ENCODE measurements at regions not wholly inside any gene's neighbourhood (a gene's known extent, or its start where the extent isn't known, plus 50 kb on each side); places are given as distances from the start of the nearest gene placed in this dataset.

GRCh38 chr7:149622444-149623210 lies 125.0 kb upstream of the ZNF746 start (continued):
- TF ChIP-seq, protein P1, sequence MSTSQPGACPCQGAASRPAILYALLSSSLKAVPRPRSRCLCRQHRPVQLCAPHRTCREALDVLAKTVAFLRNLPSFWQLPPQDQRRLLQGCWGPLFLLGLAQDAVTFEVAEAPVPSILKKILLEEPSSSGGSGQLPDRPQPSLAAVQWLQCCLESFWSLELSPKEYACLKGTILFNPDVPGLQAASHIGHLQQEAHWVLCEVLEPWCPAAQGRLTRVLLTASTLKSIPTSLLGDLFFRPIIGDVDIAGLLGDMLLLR (CRISPR knock-in tag; IDR thresholded peaks at IDR 0.05) = no peak
- TF ChIP-seq, protein P2, sequence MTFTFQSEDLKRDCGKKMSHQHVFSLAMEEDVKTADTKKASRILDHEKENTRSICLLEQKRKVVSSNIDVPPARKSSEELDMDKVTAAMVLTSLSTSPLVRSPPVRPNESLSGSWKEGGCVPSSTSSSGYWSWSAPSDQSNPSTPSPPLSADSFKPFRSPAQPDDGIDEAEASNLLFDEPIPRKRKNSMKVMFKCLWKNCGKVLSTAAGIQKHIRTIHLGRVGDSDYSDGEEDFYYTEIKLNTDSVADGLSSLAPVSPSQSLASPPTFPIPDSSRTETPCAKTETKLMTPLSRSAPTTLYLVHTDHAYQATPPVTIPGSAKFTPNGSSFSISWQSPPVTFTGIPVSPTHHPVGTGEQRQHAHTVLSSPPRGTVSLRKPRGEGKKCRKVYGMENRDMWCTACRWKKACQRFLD (CRISPR knock-in tag; IDR thresholded peaks at IDR 0.05; ENCODE audit: borderline replicate concordance) = no peak
- no peak for TF ChIP-seq ZNF720 (CRISPR knock-in tag; IDR thresholded peaks at IDR 0.05)
- no peak for TF ChIP-seq TFAP4 (IDR thresholded peaks at IDR 0.05; ENCODE audit: borderline replicate concordance, low read depth)
- TF ChIP-seq ZBTB7B (CRISPR knock-in tag; IDR thresholded peaks at IDR 0.05) = no peak
- TF ChIP-seq RNF2 (conservative IDR thresholded peaks at IDR 0.05; ENCODE audit: low read depth) = no peak
- TF ChIP-seq FOXK1 (CRISPR knock-in tag; IDR thresholded peaks at IDR 0.05; ENCODE audit: borderline replicate concordance, low read depth) = no peak
- TF ChIP-seq U2AF1 (optimal IDR thresholded peaks at IDR 0.05; ENCODE audit: low read depth, low read length) = no peak

GRCh38 chr7:149621776-149622175 lies 124.2 kb upstream of the ZNF746 start:
- ChIA-PET POLR2A (no interaction called here), CTCF (ENCODE audit: low intra/inter-chr PET ratio, low total read pairs) (no interaction called here)
- ATAC-seq (no peak), FAIRE-seq (no peak), DNase-seq (ENCODE audit: low spot score) (no peak)
- peaks cover 21 to 46% of the 10 kb centered on the region in 2 experiments for H3K36me3 ChIP-seq (replicated peaks in 1 of 2; ENCODE audit: control insufficient read depth in 1 of 2, insufficient read depth in 2 of 2, low read length in 2 of 2)
- H4K20me1 ChIP-seq (ENCODE audit: insufficient read depth, low read length) = peaks cover 16% of the 10 kb centered on the region
- in situ Hi-C loops (cut with HindIII; ENCODE audit: extremely low pct_ligation_motif_present, low pct_unique_long_range_greater_than_20kb) = no loop called here
- no peaks in the 10 kb centered on the region for H3K27me3 ChIP-seq (ENCODE audit: control insufficient read depth in 1 of 2, insufficient read depth in 2 of 2, low read length in 2 of 2)
- WGBS (ENCODE audit: low lambda C conversion rate) = 93% methylated on average over 7 of the region's 7 CpGs
- H3K4me3 ChIP-seq (replicated peaks in 1 of 3; ENCODE audit: insufficient read depth in 1 of 3, low read depth in 2 of 3, low read length in 3 of 3) = no peak overlapping the region
- no TSS peak for BruUV-seq (replicated peaks)
- no peak overlapping the region for H2AFZ ChIP-seq (ENCODE audit: low read length)
- intact Hi-C loops (cut with micrococcal nuclease; ENCODE audit: unreplicated experiment) = loop anchor here (5.0 to 10.0 kb wide), 2 partner anchors 73 to 199 kb away; no protein-coding TSS in a partner anchor
- no peak overlapping the region for H3K9ac ChIP-seq (ENCODE audit: insufficient read depth, low read depth, low read length)
- H3K79me2 ChIP-seq (ENCODE audit: insufficient read depth, low read length) = peaks cover 23% of the 10 kb centered on the region
- H3K27ac ChIP-seq (ENCODE audit: extremely low read length, insufficient read depth, low read length) = no peak overlapping the region
- TF ChIP-seq NFKBIZ (CRISPR knock-in tag; IDR thresholded peaks at IDR 0.05) (no peak), PHF20 (CRISPR knock-in tag; IDR thresholded peaks at IDR 0.05) (no peak), SALL1 (CRISPR knock-in tag; IDR thresholded peaks at IDR 0.05) (no peak), ELF4 (CRISPR knock-in tag; IDR thresholded peaks at IDR 0.05; ENCODE audit: borderline replicate concordance) (no peak), ZNF552 (CRISPR knock-in tag; IDR thresholded peaks at IDR 0.05; ENCODE audit: borderline replicate concordance) (no peak), HCFC1 (IDR thresholded peaks at IDR 0.05; ENCODE audit: low read depth, low read length) (no peak), TFAP4 (IDR thresholded peaks at IDR 0.05; ENCODE audit: borderline replicate concordance, low read depth) (no peak), KDM2A (CRISPR knock-in tag; IDR thresholded peaks at IDR 0.05; ENCODE audit: borderline replicate concordance, low read depth) (no peak)
- H3K9me3 ChIP-seq (ENCODE audit: low read length) = no peaks in the 10 kb centered on the region
- peaks cover 14% of the 10 kb centered on the region for H3K4me1 ChIP-seq (ENCODE audit: insufficient read depth, low read length)
- no peak overlapping the region for H3K4me2 ChIP-seq (ENCODE audit: low read depth, low read length)

Measured in HepG2 (cell line).